Activated naive CD4-positive, alpha-beta T cell treated with anti-CD3 and anti-CD28 coated beads, Interleukin-2, amount 10 ng/mL, durations not matched to agents 7 days and 5 days (primary cell): ENCODE measurements at regions not wholly inside any gene's neighbourhood (a gene's known extent, or its start where the extent isn't known, plus 50 kb on each side); places are given as distances from the start of the nearest gene placed in this dataset.

Experiments used
- CTCF ChIA-PET: fragments of 350-600 bp; sonication (Branson Sonifier 250); formaldehyde crosslinking; loops from one replicate; lab custom pipeline; 2021; ENCODE audit warnings: antibody characterized with exemption; lab: Charles Lee
- DNase-seq: peaks from one replicate; pipeline ENCODE4 v3.0.0-alpha.2; 2020
- H3K27ac Mint-ChIP-seq: one replicate; pipeline ENCODE4 v1.8.0; 2021; ENCODE audit warnings: mild to moderate bottlenecking, moderate library complexity, mixed read lengths
- H3K27me3 Mint-ChIP-seq: one replicate; pipeline ENCODE4 v1.8.0; 2021; ENCODE audit warnings: mild to moderate bottlenecking, mixed read lengths
- H3K36me3 Mint-ChIP-seq: one replicate; pipeline ENCODE4 v1.8.0; 2021; ENCODE audit warnings: mixed read lengths
- H3K4me1 Mint-ChIP-seq: one replicate; pipeline ENCODE4 v1.8.0; 2021; ENCODE audit warnings: mixed read lengths
- H3K4me3 Mint-ChIP-seq: one replicate; pipeline ENCODE4 v1.8.0; 2021; ENCODE audit warnings: mild to moderate bottlenecking, moderate library complexity, mixed read lengths
- H3K9me3 Mint-ChIP-seq: one replicate; pipeline ENCODE4 v1.8.0; 2021; ENCODE audit warnings: mixed read lengths

- H3K9me3 Mint-ChIP-seq: no peaks in the 10 kb centered on the region
- H3K36me3 Mint-ChIP-seq: no peaks in the 10 kb centered on the region
- no peaks in the 10 kb centered on the region for H3K27me3 Mint-ChIP-seq
- no peak for DNase-seq
- H3K27ac Mint-ChIP-seq: no peak overlapping the region
- CTCF ChIA-PET: no interaction called here
- H3K4me3 Mint-ChIP-seq: no peak overlapping the region
- no peaks in the 10 kb centered on the region for H3K4me1 Mint-ChIP-seq
These were observed 355.2 kb upstream of the UBE2E3 start for GRCh38 chr2:180625006-180625844.

- H3K4me3 Mint-ChIP-seq: no peak overlapping the region
- DNase-seq: no peak
- no peaks in the 10 kb centered on the region for H3K27me3 Mint-ChIP-seq
- CTCF ChIA-PET: no interaction called here
- no peaks in the 10 kb centered on the region for H3K36me3 Mint-ChIP-seq
- no peak overlapping the region for H3K27ac Mint-ChIP-seq
- H3K4me1 Mint-ChIP-seq: no peaks in the 10 kb centered on the region
- no peaks in the 10 kb centered on the region for H3K9me3 Mint-ChIP-seq
These were observed 358.2 kb upstream of the UBE2E3 start for GRCh38 chr2:180621941-180622918.

GRCh38 chr2:180621366-180621765 lies 359.0 kb upstream of the UBE2E3 start:
- Mint-ChIP-seq H3K27me3 (no peaks in the 10 kb centered on the region), H3K4me3 (no peak overlapping the region), H3K27ac (no peak overlapping the region), H3K4me1 (no peaks in the 10 kb centered on the region), H3K9me3 (no peaks in the 10 kb centered on the region), H3K36me3 (no peaks in the 10 kb centered on the region)
- CTCF ChIA-PET: no interaction called here
- no peak for DNase-seq

- Mint-ChIP-seq H3K9me3 (no peaks in the 10 kb centered on the region), H3K27ac (no peak overlapping the region), H3K27me3 (no peaks in the 10 kb centered on the region), H3K36me3 (no peaks in the 10 kb centered on the region), H3K4me3 (no peak overlapping the region), H3K4me1 (no peaks in the 10 kb centered on the region)
- no peak for DNase-seq
- CTCF ChIA-PET: no interaction called here
These were observed 361.8 kb upstream of the UBE2E3 start for GRCh38 chr2:180618570-180618969.

- no peaks in the 10 kb centered on the region for H3K9me3 Mint-ChIP-seq
- H3K4me3 Mint-ChIP-seq: no peak overlapping the region
- H3K36me3 Mint-ChIP-seq: no peaks in the 10 kb centered on the region
- no peak for DNase-seq
- no peak overlapping the region for H3K27ac Mint-ChIP-seq
- CTCF ChIA-PET: no interaction called here
- H3K4me1 Mint-ChIP-seq: no peaks in the 10 kb centered on the region
- H3K27me3 Mint-ChIP-seq: no peaks in the 10 kb centered on the region
These were observed 365.6 kb upstream of the UBE2E3 start for GRCh38 chr2:180614776-180615175.

GRCh38 chr2:180609626-180610340 lies 370.6 kb upstream of the UBE2E3 start:
- H3K4me1 Mint-ChIP-seq: no peaks in the 10 kb centered on the region
- CTCF ChIA-PET: no interaction called here
- H3K27ac Mint-ChIP-seq: no peak overlapping the region
- H3K9me3 Mint-ChIP-seq: no peaks in the 10 kb centered on the region
- H3K27me3 Mint-ChIP-seq: no peaks in the 10 kb centered on the region
- no peak for DNase-seq
- no peak overlapping the region for H3K4me3 Mint-ChIP-seq
- no peaks in the 10 kb centered on the region for H3K36me3 Mint-ChIP-seq

GRCh38 chr2:180607514-180608049 lies 372.8 kb upstream of the UBE2E3 start:
- H3K36me3 Mint-ChIP-seq: no peaks in the 10 kb centered on the region
- no peaks in the 10 kb centered on the region for H3K27me3 Mint-ChIP-seq
- DNase-seq: no peak
- H3K9me3 Mint-ChIP-seq: no peaks in the 10 kb centered on the region
- CTCF ChIA-PET: no interaction called here
- no peak overlapping the region for H3K4me3 Mint-ChIP-seq
- H3K4me1 Mint-ChIP-seq: no peaks in the 10 kb centered on the region
- no peak overlapping the region for H3K27ac Mint-ChIP-seq

- CTCF ChIA-PET: no interaction called here
- peak; percentile 23 for DNase-seq
- Mint-ChIP-seq H3K4me1 (no peaks in the 10 kb centered on the region), H3K27ac (no peak overlapping the region), H3K4me3 (no peak overlapping the region), H3K36me3 (no peaks in the 10 kb centered on the region), H3K9me3 (no peaks in the 10 kb centered on the region), H3K27me3 (no peaks in the 10 kb centered on the region)
These were observed 376.3 kb upstream of the UBE2E3 start for GRCh38 chr2:180604077-180604476.

GRCh38 chr2:180601016-180601415 lies 379.4 kb upstream of the UBE2E3 start:
- Mint-ChIP-seq H3K9me3 (peaks cover 3% of the 10 kb centered on the region), H3K27ac (no peak overlapping the region), H3K36me3 (no peaks in the 10 kb centered on the region), H3K4me3 (no peak overlapping the region), H3K27me3 (no peaks in the 10 kb centered on the region), H3K4me1 (no peaks in the 10 kb centered on the region)
- CTCF ChIA-PET: no interaction called here
- DNase-seq: no peak

- no peaks in the 10 kb centered on the region for H3K4me1 Mint-ChIP-seq
These were observed 380.6 kb upstream of the UBE2E3 start for GRCh38 chr2:180599804-180600203.

GRCh38 chr2:180597179-180597578 lies 383.2 kb upstream of the UBE2E3 start:
- CTCF ChIA-PET: no interaction called here
- H3K4me3 Mint-ChIP-seq: no peak overlapping the region
- H3K27me3 Mint-ChIP-seq: no peaks in the 10 kb centered on the region
- H3K4me1 Mint-ChIP-seq: no peaks in the 10 kb centered on the region
- DNase-seq: no peak
- H3K27ac Mint-ChIP-seq: no peak overlapping the region
- no peaks in the 10 kb centered on the region for H3K36me3 Mint-ChIP-seq
- peaks cover 6% of the 10 kb centered on the region for H3K9me3 Mint-ChIP-seq

More at GRCh38 chr2:180599804-180600203, 380.6 kb upstream of the UBE2E3 start:
- no peaks in the 10 kb centered on the region for H3K27me3 Mint-ChIP-seq
- CTCF ChIA-PET: no interaction called here
- no peak overlapping the region for H3K27ac Mint-ChIP-seq
- H3K36me3 Mint-ChIP-seq: no peaks in the 10 kb centered on the region
- H3K4me3 Mint-ChIP-seq: no peak overlapping the region
- H3K9me3 Mint-ChIP-seq: peaks cover 6% of the 10 kb centered on the region
- DNase-seq: no peak

- Mint-ChIP-seq H3K4me3 (no peak overlapping the region), H3K9me3 (peaks cover 9% of the 10 kb centered on the region), H3K27ac (no peak overlapping the region), H3K27me3 (no peaks in the 10 kb centered on the region), H3K4me1 (peaks cover 4% of the 10 kb centered on the region), H3K36me3 (peaks cover 2% of the 10 kb centered on the region)
- CTCF ChIA-PET: no interaction called here
- no peak for DNase-seq
These were observed 384.0 kb upstream of the UBE2E3 start for GRCh38 chr2:180596453-180596852.

- CTCF ChIA-PET: no interaction called here
- Mint-ChIP-seq H3K4me3 (no peak overlapping the region), H3K27me3 (no peaks in the 10 kb centered on the region), H3K9me3 (peaks cover 29% of the 10 kb centered on the region), H3K4me1 (peaks cover 20% of the 10 kb centered on the region), H3K36me3 (peaks cover 11% of the 10 kb centered on the region), H3K27ac (peak overlapping the region; percentile 29)
- DNase-seq: no peak
These were observed 388.5 kb upstream of the UBE2E3 start for GRCh38 chr2:180591947-180592346.
